Fibroblast of mammary gland (primary cell): ENCODE measurements at regions not wholly inside any gene's neighbourhood (a gene's known extent, or its start where the extent isn't known, plus 50 kb on each side); places are given as distances from the start of the nearest gene placed in this dataset.

Experiments used
- DNase-seq: peaks from one replicate; pipeline ENCODE4 v3.0.0-alpha.2; 2010; ENCODE audit warnings: low read depth
- H3K4me3 ChIP-seq: 2 replicates; pipeline ENCODE4 v1.5.1; 2011; ENCODE audit warnings: low read depth, mild to moderate bottlenecking, low read length, moderate library complexity; ENCODE audit not compliant: control insufficient read depth
- TF ChIP-seq, protein P1 (sequence below): conservative IDR thresholded peaks from 2 replicates; pipeline ENCODE4 v1.5.1; 2011; ENCODE audit warnings: low read depth, low read length, inconsistent platforms; ENCODE audit not compliant: control insufficient read depth, insufficient read depth

GRCh38 chrX:30941898-30942297, 52.8 kb upstream of the TAB3 start:
- DNase-seq = no peak
- TF ChIP-seq, protein P1, sequence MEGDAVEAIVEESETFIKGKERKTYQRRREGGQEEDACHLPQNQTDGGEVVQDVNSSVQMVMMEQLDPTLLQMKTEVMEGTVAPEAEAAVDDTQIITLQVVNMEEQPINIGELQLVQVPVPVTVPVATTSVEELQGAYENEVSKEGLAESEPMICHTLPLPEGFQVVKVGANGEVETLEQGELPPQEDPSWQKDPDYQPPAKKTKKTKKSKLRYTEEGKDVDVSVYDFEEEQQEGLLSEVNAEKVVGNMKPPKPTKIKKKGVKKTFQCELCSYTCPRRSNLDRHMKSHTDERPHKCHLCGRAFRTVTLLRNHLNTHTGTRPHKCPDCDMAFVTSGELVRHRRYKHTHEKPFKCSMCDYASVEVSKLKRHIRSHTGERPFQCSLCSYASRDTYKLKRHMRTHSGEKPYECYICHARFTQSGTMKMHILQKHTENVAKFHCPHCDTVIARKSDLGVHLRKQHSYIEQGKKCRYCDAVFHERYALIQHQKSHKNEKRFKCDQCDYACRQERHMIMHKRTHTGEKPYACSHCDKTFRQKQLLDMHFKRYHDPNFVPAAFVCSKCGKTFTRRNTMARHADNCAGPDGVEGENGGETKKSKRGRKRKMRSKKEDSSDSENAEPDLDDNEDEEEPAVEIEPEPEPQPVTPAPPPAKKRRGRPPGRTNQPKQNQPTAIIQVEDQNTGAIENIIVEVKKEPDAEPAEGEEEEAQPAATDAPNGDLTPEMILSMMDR = no peak
- H3K4me3 ChIP-seq = no peak overlapping the region

- TF ChIP-seq, protein P1 = no peak
- no peak for DNase-seq
- H3K4me3 ChIP-seq = no peak overlapping the region
Measured at GRCh38 chrX:30939928-30940327, 50.9 kb upstream of the TAB3 start.
